CD14-positive monocyte (primary cell): ENCODE measurements at regions not wholly inside any gene's neighbourhood (a gene's known extent, or its start where the extent isn't known, plus 50 kb on each side); places are given as distances from the start of the nearest gene placed in this dataset.
"Not testable (repeated sequence)": the region's sequence is repeated elsewhere in the genome, so short reads cannot be mapped to it uniquely, and the experiment has no call there.

Experiments used
- DNase-seq, 3 donors: peaks; one replicate each; pipeline ENCODE4 v3.0.0-alpha.2; 2011 to 2022
- H2AFZ ChIP-seq: 2 replicates; pipeline ENCODE4 v1.6.0; 2012; ENCODE audit warnings: mild to moderate bottlenecking, low read depth, low read length, inconsistent platforms; ENCODE audit not compliant: insufficient read depth, poor library complexity, severe bottlenecking
- H3K27ac ChIP-seq, 2 donors: 1 replicate in 1 of 2; 2 replicates in 1 of 2; pipeline ENCODE4 v1.5.1; 2012 to 2013; ENCODE audit warnings: low read length in 2 of 2, control low read depth in 1 of 2, inconsistent platforms in 1 of 2, low read depth in 1 of 2, mild to moderate bottlenecking in 1 of 2
- H3K27me3 ChIP-seq, 2 donors: one replicate each; pipeline versions ENCODE4 v1.6.0 to v1.6.1; 2011 to 2013; ENCODE audit warnings: low read length in 2 of 2; ENCODE audit not compliant: control insufficient read depth in 2 of 2, insufficient read depth in 2 of 2
- H3K36me3 ChIP-seq, 2 donors: replicated peaks in 1 of 2; 1 replicate in 1 of 2; 2 replicates in 1 of 2; pipeline versions ENCODE4 v1.5.1 to v1.6.1; 2012 to 2013; ENCODE audit warnings: low read length in 2 of 2, control low read depth in 1 of 2, inconsistent platforms in 1 of 2, mild to moderate bottlenecking in 1 of 2; ENCODE audit not compliant: insufficient read depth in 2 of 2, control insufficient read depth in 1 of 2
- H3K4me1 ChIP-seq, 2 donors: 1 replicate in 1 of 2; 2 replicates in 1 of 2; pipeline versions ENCODE4 v1.5.1 to v1.6.1; 2012 to 2013; ENCODE audit warnings: low read length in 2 of 2, control low read depth in 1 of 2, inconsistent platforms in 1 of 2, mild to moderate bottlenecking in 1 of 2, moderate library complexity in 1 of 2; ENCODE audit not compliant: insufficient read depth in 2 of 2, control insufficient read depth in 1 of 2
- H3K4me2 ChIP-seq: replicated peaks from 2 replicates; pipeline ENCODE3; 2012; ENCODE audit warnings: low read length, moderate library complexity, mild to moderate bottlenecking; ENCODE audit not compliant: poor library complexity, severe bottlenecking; ENCODE audit errors: extremely low read depth
- H3K4me3 ChIP-seq, 3 experiments: fragments of 200-600 bp in 1 of 3; sonication (generic) in 1 of 3; replicated peaks in 1 of 3; 1 replicate in 2 of 3; 2 replicates in 1 of 3; pipeline ENCODE4 v1.5.1; 2011 to 2013; ENCODE audit warnings: low read length in 3 of 3, mild to moderate bottlenecking in 3 of 3, control low read depth in 2 of 3, low read depth in 2 of 3, inconsistent platforms in 1 of 3, moderate library complexity in 1 of 3
- H3K79me2 ChIP-seq: 2 replicates; pipeline ENCODE4 v1.6.0; 2012; ENCODE audit warnings: mild to moderate bottlenecking, control low read depth, inconsistent platforms, low read length, moderate library complexity; ENCODE audit not compliant: insufficient read depth
- H3K9ac ChIP-seq: 2 replicates; pipeline ENCODE4 v1.6.0; 2017; ENCODE audit warnings: low read length, mild to moderate bottlenecking; ENCODE audit not compliant: insufficient read depth, poor library complexity, severe bottlenecking
- H3K9me3 ChIP-seq, 2 donors: replicated peaks in 1 of 2; 1 replicate in 1 of 2; 2 replicates in 1 of 2; pipeline versions ENCODE4 v1.5.1 to v1.6.1; 2012 to 2013; ENCODE audit warnings: low read length in 2 of 2, control low read depth in 1 of 2; ENCODE audit not compliant: control insufficient read depth in 1 of 2, insufficient read depth in 1 of 2
- H4K20me1 ChIP-seq: 2 replicates; pipeline ENCODE4 v1.6.0; 2012; ENCODE audit warnings: mild to moderate bottlenecking, low read length, control low read depth, moderate library complexity; ENCODE audit not compliant: insufficient read depth
- H3K27ac Mint-ChIP-seq, 7 donors: one replicate each; pipeline ENCODE4 v1.8.0; 2020; ENCODE audit warnings: mild to moderate bottlenecking in 7 of 7, mixed read lengths in 7 of 7, moderate library complexity in 6 of 7, inconsistent platforms in 2 of 7
- H3K27me3 Mint-ChIP-seq, 3 donors: one replicate each; pipeline ENCODE4 v1.8.0; 2021 to 2022; ENCODE audit warnings: low read depth in 3 of 3, mild to moderate bottlenecking in 3 of 3, mixed read lengths in 3 of 3, moderate library complexity in 3 of 3, inconsistent platforms in 1 of 3
- H3K36me3 Mint-ChIP-seq, 2 donors: one replicate each; pipeline ENCODE4 v1.8.0; 2020; ENCODE audit warnings: mixed read lengths in 2 of 2, inconsistent platforms in 1 of 2, mild to moderate bottlenecking in 1 of 2
- H3K4me1 Mint-ChIP-seq: one replicate; pipeline ENCODE4 v1.8.0; 2020; ENCODE audit warnings: mild to moderate bottlenecking, mixed read lengths
- H3K4me3 Mint-ChIP-seq, 2 donors: one replicate each; pipeline ENCODE4 v1.8.0; 2020; ENCODE audit warnings: mild to moderate bottlenecking in 2 of 2, mixed read lengths in 2 of 2, moderate library complexity in 1 of 2
- H3K9me3 Mint-ChIP-seq, 7 donors: one replicate each; pipeline ENCODE4 v1.8.0; 2020 to 2022; ENCODE audit warnings: mixed read lengths in 7 of 7, mild to moderate bottlenecking in 6 of 7, moderate library complexity in 6 of 7, inconsistent platforms in 2 of 7
- CTCF ChIP-seq: fragments of 200-600 bp; IDR thresholded peaks from one replicate; pipeline ENCODE4 v1.8.0; 2022; ENCODE audit warnings: antibody characterized with exemption, mild to moderate bottlenecking
- WGBS: methylation state at CpG from one replicate; pipeline ENCODE4 v1.1.5; 2013; ENCODE audit warnings: missing lambda C conversion rate; ENCODE audit not compliant: insufficient coverage; 5-methylcytosine and 5-hydroxymethylcytosine counted together
- intact Hi-C, 2 donors: fragments of 100-400 bp; cut with micrococcal nuclease; formaldehyde crosslinking; loops; one replicate each; pipeline versions ENCODE4 v1.15.0 to v1.15.1; 2023

DNA sequence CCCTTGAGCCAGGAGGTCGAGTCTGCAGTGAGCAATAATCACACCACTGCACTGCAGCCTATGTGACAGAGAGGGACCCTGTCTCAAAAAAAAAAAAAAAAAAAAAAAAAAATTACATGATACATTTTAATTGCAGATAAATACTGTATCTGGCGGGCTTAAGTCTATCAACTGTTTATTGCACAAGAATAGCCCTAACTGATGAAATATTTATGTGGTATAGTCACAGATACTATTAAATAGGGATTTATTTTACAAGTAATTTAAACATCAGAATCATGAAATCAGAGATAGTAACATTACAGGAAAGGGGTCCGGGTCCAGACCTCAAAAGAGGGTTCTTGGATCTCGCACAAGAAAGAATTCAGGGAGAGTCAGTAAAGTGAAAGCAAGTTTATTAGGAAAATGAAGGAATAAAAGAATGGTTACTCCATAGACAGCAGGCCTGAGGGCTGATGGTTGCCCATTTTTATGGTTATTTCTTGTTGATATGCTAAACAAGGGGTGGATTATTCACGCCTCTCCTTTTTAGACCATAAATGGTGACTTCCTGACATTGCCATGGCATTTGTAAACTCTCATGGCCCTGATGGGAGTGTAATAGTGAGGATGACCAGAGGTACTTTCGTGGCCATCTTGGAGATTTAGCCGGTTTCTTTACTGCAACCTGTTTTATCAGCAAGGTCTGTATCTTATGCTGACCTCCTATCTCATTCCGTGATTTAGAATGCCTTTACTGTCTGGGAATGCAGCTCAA is 166.6 kb downstream of the PMAIP1 start:
- Histone ChIP-seq H3K36me3 (no peaks in the 10 kb centered on the region), H3K27ac (no peak overlapping the region), H3K9me3 (no peaks in the 10 kb centered on the region), H3K27me3 (no peaks in the 10 kb centered on the region), H3K9ac (no peak overlapping the region), H3K4me3 (no peak overlapping the region), H2AFZ (no peak overlapping the region), H3K4me1 (no peaks in the 10 kb centered on the region), H3K4me2 (no peak overlapping the region), H4K20me1 (no peaks in the 10 kb centered on the region), H3K79me2 (no peaks in the 10 kb centered on the region)
- TF ChIP-seq CTCF: no peak
- Mint-ChIP-seq H3K36me3 (no peaks in the 10 kb centered on the region), H3K4me3 (no peak overlapping the region), H3K9me3 (peaks cover 0 to 3% (median 0%) of the 10 kb centered on the region in 7 donors), H3K27me3 (peaks cover 0 to 4% (median 2%) of the 10 kb centered on the region in 3 donors), H3K4me1 (no peaks in the 10 kb centered on the region), H3K27ac (no peak overlapping the region)
- DNase-seq: no peak
- 94% methylated on average over 3 of the region's 8 CpGs for WGBS
- intact Hi-C loops: no loop called here

GRCh38 chr18:60064271-60064670 is 164.5 kb downstream of the PMAIP1 start:
- Mint-ChIP-seq H3K9me3 (peaks cover 0 to 3% (median 0%) of the 10 kb centered on the region in 7 donors), H3K36me3 (no peaks in the 10 kb centered on the region), H3K4me3 (no peak overlapping the region), H3K4me1 (no peaks in the 10 kb centered on the region), H3K27me3 (peaks cover 0 to 6% (median 2%) of the 10 kb centered on the region in 3 donors), H3K27ac (no peak overlapping the region)
- intact Hi-C loops: no loop called here
- TF ChIP-seq CTCF: no peak
- no peak for DNase-seq
- H3K4me3 ChIP-seq: no peak overlapping the region
- no peak overlapping the region for H3K9ac ChIP-seq
- no peak overlapping the region for H3K27ac ChIP-seq
- no peaks in the 10 kb centered on the region for H4K20me1 ChIP-seq
- H3K36me3 ChIP-seq: no peaks in the 10 kb centered on the region
- H2AFZ ChIP-seq: no peak overlapping the region
- no peaks in the 10 kb centered on the region for H3K4me1 ChIP-seq
- no peaks in the 10 kb centered on the region for H3K9me3 ChIP-seq
- H3K27me3 ChIP-seq: no peaks in the 10 kb centered on the region
- H3K4me2 ChIP-seq: no peak overlapping the region
- H3K79me2 ChIP-seq: no peaks in the 10 kb centered on the region
- 100% methylated on average over 1 of the region's 1 CpG for WGBS

GRCh38 chr18:60062831-60063230 is 163.0 kb downstream of the PMAIP1 start:
- H3K9me3 Mint-ChIP-seq, DNase-seq, H3K27ac ChIP-seq, H3K79me2 ChIP-seq, H3K9me3 ChIP-seq, H3K36me3 Mint-ChIP-seq, H4K20me1 ChIP-seq, H3K27ac Mint-ChIP-seq, H3K27me3 ChIP-seq, H3K27me3 Mint-ChIP-seq, H3K4me2 ChIP-seq, intact Hi-C loops, H2AFZ ChIP-seq, H3K4me1 ChIP-seq, H3K36me3 ChIP-seq, H3K4me3 Mint-ChIP-seq, H3K9ac ChIP-seq, H3K4me1 Mint-ChIP-seq, H3K4me3 ChIP-seq: not testable (repeated sequence)
- no CpG with 5 or more reads among the region's 3 CpGs for WGBS
